Pancreas (tissue), 10 donors: ENCODE measurements at regions not wholly inside any gene's neighbourhood (a gene's known extent, or its start where the extent isn't known, plus 50 kb on each side); places are given as distances from the start of the nearest gene placed in this dataset.
"Not testable (repeated sequence)": the region's sequence is repeated elsewhere in the genome, so short reads cannot be mapped to it uniquely, and the experiment has no call there.

Experiments used
- ATAC-seq, 4 donors: fragments of 200-7000 bp; cut with Tn5 transposase; one replicate each; pipeline versions ENCODE4 v1.8.0 to v1.9.1; 2020; ENCODE audit warnings: mild to moderate bottlenecking in 4 of 4, moderate library complexity in 4 of 4
- DNase-seq, 6 donors: peaks; one replicate each; pipeline ENCODE4 v3.0.0-alpha.2; 2020
- FAIRE-seq: peaks from 2 replicates; lab custom pipeline; 2012; peaks lifted over from hg19 to GRCh38; lab: Jason Lieb, UNC
- H3K27ac ChIP-seq, 4 donors: fragments of 200-600 bp; sonication (generic); 1 replicate in 3 of 4; 2 replicates in 1 of 4; pipeline versions ENCODE4 v1.5.0 to v1.8.0; 2020
- H3K27me3 ChIP-seq, 4 donors: fragments of 200-600 bp; one replicate each; pipeline ENCODE4 v1.8.0; 2021
- H3K36me3 ChIP-seq, 3 donors: fragments of 200-600 bp; sonication (generic) in 1 of 3; one replicate each; pipeline versions ENCODE4 v1.5.0 to v1.8.0; 2020 to 2021
- H3K4me1 ChIP-seq, 3 donors: fragments of 200-600 bp; one replicate each; pipeline ENCODE4 v1.8.0; 2021
- H3K4me3 ChIP-seq, 4 donors: fragments of 200-600 bp; sonication (generic) in 2 of 4; one replicate each; pipeline versions ENCODE4 v1.5.0 to v1.8.0; 2020 to 2021
- H3K9me3 ChIP-seq, 4 donors: fragments of 200-600 bp; one replicate each; pipeline ENCODE4 v1.8.0; 2021
- WGBS, 2 donors: extraction: QIAGEN DNeasy Blood & Tissue Kit; methylation state at CpG; one replicate each; pipeline ENCODE4 v1.1.7; 2013; 5-methylcytosine and 5-hydroxymethylcytosine counted together
- intact Hi-C, 3 donors: fragments of 100-400 bp; cut with DNase I; formaldehyde crosslinking; loops; one replicate each; pipeline versions ENCODE4 v1.11.1 to v1.14.2; 2022
- TF ChIP-seq, protein P1 (sequence below), 4 donors: fragments of 200-600 bp; sonication (generic) in 3 of 4; IDR thresholded peaks; one replicate each; pipeline versions ENCODE4 v1.5.0 to v1.8.0; 2021; ENCODE audit warnings: antibody characterized with exemption in 4 of 4
- donor health status: healthy with polysubstance abuse.
- donor health status: DM: no; HTN: no; CAD: no; lungs with moderate emphysema.
- donor health status: DM: no; HTN: no; CAD: no.
- donor health status: control.
- donor health status: control.
- donor health status: Bipolar disorder and iron deficiency.
- donor health status: DM: yes; HTN: yes; CAD: no.
- donor health status: DM: no; HTN: no; CAD: no.
- donor health status: DM: no; HTN: no; CAD: no.
- donor health status: DM: yes; HTN: yes; CAD: no.

DNA sequence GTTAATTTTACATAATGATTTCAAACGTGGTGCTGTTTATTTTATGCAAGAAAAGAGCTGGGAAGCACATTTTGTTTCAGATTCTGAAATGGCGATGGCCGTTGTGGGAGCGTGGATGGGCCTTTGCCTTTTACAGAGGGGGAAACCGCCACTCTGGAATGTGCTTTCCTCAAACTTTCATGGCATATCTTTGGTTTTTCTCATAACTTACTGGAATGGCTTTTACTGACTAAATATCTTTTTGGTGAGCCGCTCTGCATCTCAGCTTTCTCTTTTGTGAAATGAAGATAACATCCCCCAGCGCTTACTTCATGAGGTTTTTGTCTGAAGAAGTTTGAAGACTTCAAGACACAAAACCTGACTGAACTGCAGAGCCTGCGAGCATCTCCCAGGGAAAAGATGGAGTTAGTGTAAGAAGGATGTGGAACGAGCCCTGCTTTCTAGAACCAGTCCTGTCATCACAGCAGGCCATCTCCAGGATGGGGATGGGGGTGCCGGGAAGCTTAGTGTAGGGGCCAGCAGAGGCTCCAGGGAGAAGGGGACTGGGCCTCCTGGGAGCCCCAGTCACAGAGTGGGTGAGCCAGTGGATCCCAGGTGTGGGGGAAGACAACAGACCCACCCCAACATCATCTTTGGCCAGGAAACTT lies 61.8 kb upstream of the TIAM2 start:
- no peak for DNase-seq
- no peak for FAIRE-seq
- Histone ChIP-seq H3K4me3 (no peak overlapping the region), H3K4me1 (no peaks in the 10 kb centered on the region), H3K27me3 (no peaks in the 10 kb centered on the region), H3K36me3 (no peaks in the 10 kb centered on the region), H3K27ac (no peak overlapping the region), H3K9me3 (no peaks in the 10 kb centered on the region)
- ATAC-seq, result no peak
- 77 to 87% methylated on average over 10 of the region's 10 CpGs for WGBS, 2 donors
- TF ChIP-seq, protein P1, sequence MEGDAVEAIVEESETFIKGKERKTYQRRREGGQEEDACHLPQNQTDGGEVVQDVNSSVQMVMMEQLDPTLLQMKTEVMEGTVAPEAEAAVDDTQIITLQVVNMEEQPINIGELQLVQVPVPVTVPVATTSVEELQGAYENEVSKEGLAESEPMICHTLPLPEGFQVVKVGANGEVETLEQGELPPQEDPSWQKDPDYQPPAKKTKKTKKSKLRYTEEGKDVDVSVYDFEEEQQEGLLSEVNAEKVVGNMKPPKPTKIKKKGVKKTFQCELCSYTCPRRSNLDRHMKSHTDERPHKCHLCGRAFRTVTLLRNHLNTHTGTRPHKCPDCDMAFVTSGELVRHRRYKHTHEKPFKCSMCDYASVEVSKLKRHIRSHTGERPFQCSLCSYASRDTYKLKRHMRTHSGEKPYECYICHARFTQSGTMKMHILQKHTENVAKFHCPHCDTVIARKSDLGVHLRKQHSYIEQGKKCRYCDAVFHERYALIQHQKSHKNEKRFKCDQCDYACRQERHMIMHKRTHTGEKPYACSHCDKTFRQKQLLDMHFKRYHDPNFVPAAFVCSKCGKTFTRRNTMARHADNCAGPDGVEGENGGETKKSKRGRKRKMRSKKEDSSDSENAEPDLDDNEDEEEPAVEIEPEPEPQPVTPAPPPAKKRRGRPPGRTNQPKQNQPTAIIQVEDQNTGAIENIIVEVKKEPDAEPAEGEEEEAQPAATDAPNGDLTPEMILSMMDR (IDR thresholded peaks at IDR 0.05), result no peak
- intact Hi-C loops, result no loop called here

DNA sequence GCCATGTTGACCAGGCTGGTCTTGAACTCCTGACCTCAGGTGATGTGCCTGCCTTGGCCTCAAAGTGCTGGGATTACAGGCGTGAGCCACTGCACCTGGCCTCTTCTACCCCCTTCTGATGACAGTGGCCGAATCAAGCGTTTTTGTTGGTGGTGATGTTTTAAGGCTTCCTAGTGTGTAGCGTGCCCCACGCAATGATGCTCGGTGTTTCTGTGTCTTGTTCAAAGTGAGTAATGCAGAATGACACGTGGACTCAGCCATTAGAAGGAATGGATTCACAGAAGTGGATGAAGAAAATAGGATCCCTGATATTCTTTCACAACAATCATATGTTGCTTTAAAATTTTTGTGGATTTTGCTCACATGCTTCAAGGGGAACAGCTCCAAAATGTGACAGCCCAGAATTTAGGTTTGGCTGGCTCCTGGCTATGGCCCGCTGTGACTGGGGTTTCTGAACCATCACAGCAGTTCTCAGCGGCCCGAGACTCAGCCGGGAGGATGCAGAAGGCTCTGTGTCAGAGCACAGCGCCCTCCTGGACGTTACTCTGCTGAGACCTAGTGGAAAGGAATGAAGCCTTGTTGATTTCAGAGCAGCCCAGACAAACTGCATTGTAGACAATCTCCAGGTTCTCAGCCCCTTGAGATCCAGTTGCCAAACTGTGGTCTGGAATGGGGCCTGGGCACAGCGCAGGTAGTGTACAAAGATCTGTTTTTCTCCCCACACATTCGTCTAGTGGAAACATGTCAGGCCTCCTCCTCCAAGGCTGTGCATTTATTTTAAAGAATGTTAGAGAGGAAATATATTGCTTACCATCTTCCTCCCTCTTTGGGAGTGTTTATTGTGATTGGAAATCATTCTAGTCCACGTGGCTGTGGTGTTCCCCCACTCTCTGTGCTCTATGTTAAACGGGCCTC lies 57.6 kb upstream of the TIAM2 start:
- ATAC-seq, result peak in 1 of 4 donors; percentile 36
- no peak for FAIRE-seq
- H3K9me3 ChIP-seq, result no peaks in the 10 kb centered on the region
- no peak overlapping the region for H3K27ac ChIP-seq
- no peak overlapping the region for H3K4me3 ChIP-seq
- no peaks in the 10 kb centered on the region for H3K27me3 ChIP-seq
- TF ChIP-seq, protein P1 (IDR thresholded peaks at IDR 0.05), result no peak
- intact Hi-C loops, result no loop called here
- no peaks in the 10 kb centered on the region for H3K36me3 ChIP-seq
- H3K4me1 ChIP-seq, result no peaks in the 10 kb centered on the region
- DNase-seq, result no peak
- 75 to 78% methylated on average over 17 of the region's 17 CpGs for WGBS, 2 donors

DNA sequence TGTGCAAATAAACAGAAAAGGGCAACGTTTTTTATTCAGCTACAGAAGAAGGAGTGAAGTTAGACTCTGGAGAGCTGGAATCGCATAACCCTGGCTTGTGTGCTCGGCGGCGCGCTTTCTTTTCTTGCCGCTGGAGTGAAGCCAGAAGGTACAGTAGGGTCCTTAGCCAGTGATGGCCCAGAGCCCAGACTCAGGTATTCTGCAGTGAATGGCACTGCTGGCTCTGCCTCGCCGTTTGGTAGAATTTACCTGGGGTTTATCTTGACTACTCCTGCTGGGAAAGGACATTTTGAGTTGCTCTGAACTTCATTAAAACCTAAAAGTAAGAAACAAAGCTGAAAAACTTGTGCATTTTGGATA lies 56.9 kb upstream of the TIAM2 start:
- Histone ChIP-seq H3K4me1 (no peaks in the 10 kb centered on the region), H3K27me3 (no peaks in the 10 kb centered on the region), H3K4me3 (no peak overlapping the region), H3K9me3 (no peaks in the 10 kb centered on the region), H3K27ac (no peak overlapping the region), H3K36me3 (no peaks in the 10 kb centered on the region)
- TF ChIP-seq, protein P1 (IDR thresholded peaks at IDR 0.05), result no peak
- intact Hi-C loops, result no loop called here
- DNase-seq, result peak in 3 of 6 donors; percentile 7 to 39 (median 35)
- WGBS, 2 donors, result 52 to 60% methylated on average over 9 of the region's 9 CpGs
- peak in 3 of 4 donors; percentile 34 to 45 (median 37) for ATAC-seq
- no peak for FAIRE-seq

DNA sequence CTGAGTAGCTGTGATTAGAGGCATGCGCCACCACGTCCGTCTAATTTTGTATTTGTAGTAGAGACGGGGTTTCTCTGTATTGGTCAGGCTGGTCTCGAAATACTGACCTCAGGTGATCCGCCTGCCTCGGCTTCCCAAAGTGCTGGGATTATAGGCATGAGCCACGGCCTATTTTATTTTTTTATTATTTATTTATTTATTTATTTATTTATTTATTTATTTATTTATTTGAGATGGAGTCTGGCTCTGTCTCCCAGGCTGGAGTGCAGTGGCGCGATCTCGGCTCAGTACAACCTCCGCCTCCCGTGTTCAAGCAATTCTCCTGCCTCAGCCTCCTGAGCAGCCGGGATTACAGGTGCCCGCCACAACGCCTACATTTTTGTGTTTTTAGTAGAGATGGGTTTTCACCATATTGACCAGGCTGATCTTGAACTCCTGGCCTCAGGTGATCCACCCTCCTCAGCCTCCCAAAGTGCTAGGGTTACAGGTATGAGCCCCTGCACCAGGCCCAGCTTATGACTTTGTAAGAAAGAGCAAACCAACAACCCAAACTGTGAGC lies 56.3 kb upstream of the TIAM2 start:
- intact Hi-C loops, ATAC-seq, FAIRE-seq, H3K4me1 ChIP-seq, H3K27me3 ChIP-seq, H3K9me3 ChIP-seq, H3K4me3 ChIP-seq, DNase-seq, H3K27ac ChIP-seq, H3K36me3 ChIP-seq: not testable (repeated sequence)
- 97 to 98% methylated on average over 16 of the region's 16 CpGs for WGBS, 2 donors

DNA sequence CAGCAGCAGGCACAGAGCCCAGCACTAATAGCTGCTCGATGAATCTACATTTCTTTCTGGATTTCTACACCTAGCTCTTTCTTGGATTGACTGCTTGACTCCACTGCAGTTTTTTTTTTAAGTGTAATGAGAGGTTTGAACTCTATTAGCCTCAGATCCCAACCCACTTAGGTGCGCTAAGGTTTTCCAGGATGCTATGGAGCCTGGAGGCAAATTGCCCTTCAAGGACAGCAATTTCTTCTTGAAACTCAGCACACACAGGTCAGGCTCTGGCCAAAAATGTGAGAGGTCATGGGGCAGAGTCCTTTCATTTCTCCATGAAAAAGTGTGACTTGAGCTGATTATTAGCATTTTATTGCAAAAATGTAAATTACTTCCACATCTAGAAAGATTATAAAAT lies 52.3 kb upstream of the TIAM2 start:
- ATAC-seq (no peak), FAIRE-seq (no peak), DNase-seq (no peak)
- TF ChIP-seq, protein P1 (IDR thresholded peaks at IDR 0.05), result no peak
- 90 to 96% methylated on average over 2 of the region's 2 CpGs for WGBS, 2 donors
- no peaks in the 10 kb centered on the region for H3K9me3 ChIP-seq
- H3K4me3 ChIP-seq, result no peak overlapping the region
- peaks cover 0 to 4% (median 0%) of the 10 kb centered on the region in 3 donors for H3K36me3 ChIP-seq
- intact Hi-C loops, result no loop called here
- no peaks in the 10 kb centered on the region for H3K4me1 ChIP-seq
- H3K27me3 ChIP-seq, result no peaks in the 10 kb centered on the region
- no peak overlapping the region for H3K27ac ChIP-seq
